ENCODE measurements at regions not wholly inside any gene's neighbourhood (a gene's known extent, or its start where the extent isn't known, plus 50 kb on each side); places are given as distances from the start of the nearest gene placed in this dataset.
A peak's percentile ranks its signal among the peaks of the same experiment; 100 is the strongest.

DNA sequence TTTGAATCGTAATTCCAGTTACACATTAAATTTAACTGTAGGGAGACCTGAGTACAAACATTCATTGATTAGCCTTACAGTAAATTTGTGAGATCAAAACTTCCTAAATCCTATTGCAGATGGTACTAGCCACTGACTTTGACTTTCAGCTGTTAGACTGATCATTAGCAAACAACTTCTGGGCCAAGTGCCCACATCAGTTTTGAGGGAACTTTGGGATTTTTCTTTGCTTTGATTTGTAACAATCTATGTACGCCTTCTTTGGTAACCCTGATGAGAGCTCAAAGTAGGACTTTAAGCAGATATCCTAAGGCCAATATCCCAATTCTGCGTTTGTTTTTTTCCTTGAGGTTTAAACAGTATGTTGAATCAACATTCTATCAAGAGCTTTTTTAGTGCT lies 131.5 kb downstream of the DLEU7 start:
- no peak for DNase-seq (ENCODE audit: low read depth in 2 of 2)

- DNase-seq (ENCODE audit: low read depth in 2 of 2): no peak
Observed at GRCh38 chr13:50712456-50712855, 131.0 kb downstream of the DLEU7 start.

DNA sequence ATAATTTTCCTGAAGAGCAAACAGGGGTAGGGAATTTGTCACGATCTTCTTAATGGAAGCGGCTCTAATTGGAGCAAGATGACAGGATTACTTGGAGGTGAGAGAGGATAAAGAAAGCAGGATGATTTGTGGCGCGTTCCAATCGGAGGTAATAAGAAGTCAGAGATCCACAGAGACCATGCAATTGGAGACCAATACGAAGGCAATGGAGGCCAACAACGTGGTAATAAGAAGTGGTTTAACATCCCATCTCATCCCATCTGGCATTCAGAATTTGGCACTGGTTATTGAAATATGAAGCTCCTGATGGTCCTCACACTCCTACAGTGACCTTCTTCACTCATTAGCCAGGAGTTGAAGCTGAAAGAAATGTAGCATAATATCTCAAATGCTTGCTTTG lies 130.6 kb downstream of the DLEU7 start:
- DNase-seq (ENCODE audit: low read depth in 2 of 2): no peak

GRCh38 chr13:50713523-50714248 lies 129.8 kb downstream of the DLEU7 start:
- DNase-seq (ENCODE audit: low read depth in 2 of 2): peak in 1 of 2 donors; percentile 4

GRCh38 chr13:50714891-50715290 lies 128.6 kb downstream of the DLEU7 start:
- no peak for DNase-seq (ENCODE audit: low read depth in 2 of 2)

- no peak for DNase-seq (ENCODE audit: low read depth in 2 of 2)
Observed at GRCh38 chr13:50715402-50716146, 127.9 kb downstream of the DLEU7 start.

- no peak for DNase-seq (ENCODE audit: low read depth in 2 of 2)
Observed at GRCh38 chr13:50720861-50721671, 122.4 kb downstream of the DLEU7 start.

DNA sequence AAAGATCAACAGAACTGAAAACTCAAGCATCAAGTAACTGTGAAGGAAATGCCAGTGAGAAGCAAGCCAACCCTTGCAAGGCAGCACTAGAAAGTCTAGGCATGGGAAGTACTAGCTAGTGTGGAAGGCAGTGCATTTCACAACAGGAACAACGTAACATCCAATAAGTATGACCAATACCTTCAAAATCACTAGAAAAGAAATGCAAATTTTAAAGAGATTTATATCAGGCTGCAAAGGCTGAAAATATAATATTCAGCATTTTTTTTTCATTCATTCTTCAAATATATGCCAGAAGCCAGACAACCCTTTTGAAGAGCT lies 121.9 kb downstream of the DLEU7 start:
- DNase-seq (ENCODE audit: low read depth in 2 of 2): no peak

DNA sequence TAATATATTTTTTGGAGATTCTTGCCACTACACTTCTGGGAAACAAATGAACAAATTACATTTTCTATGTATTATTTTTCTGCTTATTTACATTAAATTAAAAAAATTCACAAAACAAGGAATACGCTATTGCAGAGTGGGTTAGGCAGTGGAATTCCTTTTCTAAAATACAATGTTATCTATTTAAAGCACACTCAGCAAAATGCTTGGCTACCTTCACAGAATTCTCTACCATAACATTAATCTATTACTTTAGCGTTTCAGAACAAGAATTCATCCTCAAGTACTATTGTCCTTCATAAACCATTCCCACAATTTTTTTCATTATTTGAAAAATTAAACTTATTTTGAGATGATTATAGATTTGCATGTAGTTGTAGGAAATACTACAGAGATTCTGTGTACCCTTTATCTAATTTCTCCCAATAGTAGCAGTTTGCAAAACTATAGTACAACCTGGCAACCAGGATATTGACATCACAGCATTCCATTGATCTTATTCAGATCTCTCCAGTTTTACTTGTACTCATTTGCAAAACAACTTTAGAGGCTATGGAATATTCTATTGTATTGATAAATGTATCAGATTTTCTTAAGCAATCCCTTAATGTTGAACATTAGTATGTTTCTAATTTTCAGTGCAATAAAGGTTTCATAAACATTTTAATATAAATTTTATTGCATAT lies 120.9 kb downstream of the DLEU7 start:
- no peak for DNase-seq (ENCODE audit: low read depth in 2 of 2)

- no peak for DNase-seq (ENCODE audit: low read depth in 2 of 2)
Observed at GRCh38 chr13:50724438-50724837, 119.1 kb downstream of the DLEU7 start.

DNA sequence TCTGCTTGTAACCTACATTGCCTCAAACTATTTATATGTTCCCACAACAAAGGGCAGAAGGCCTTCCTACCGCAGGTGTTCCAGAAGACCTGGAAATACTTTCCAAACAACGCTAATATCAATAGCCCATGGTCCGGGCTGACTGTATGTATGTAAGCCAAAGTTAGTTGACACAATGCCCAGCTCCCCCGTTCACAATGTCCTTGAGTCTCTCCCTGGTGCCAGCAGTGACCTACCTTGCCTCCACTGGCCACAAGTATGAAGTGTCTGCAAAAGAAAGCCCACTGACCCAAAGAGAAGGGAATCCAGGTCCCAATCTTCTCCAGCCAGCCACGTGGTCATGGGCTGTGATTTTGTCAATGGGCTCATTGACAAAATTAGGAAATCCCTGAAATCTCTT lies 118.6 kb downstream of the DLEU7 start:
- no peak for DNase-seq (ENCODE audit: low read depth in 2 of 2)

GRCh38 chr13:50726164-50726563 lies 117.3 kb downstream of the DLEU7 start:
- no peak for DNase-seq (ENCODE audit: low read depth in 2 of 2)

DNA sequence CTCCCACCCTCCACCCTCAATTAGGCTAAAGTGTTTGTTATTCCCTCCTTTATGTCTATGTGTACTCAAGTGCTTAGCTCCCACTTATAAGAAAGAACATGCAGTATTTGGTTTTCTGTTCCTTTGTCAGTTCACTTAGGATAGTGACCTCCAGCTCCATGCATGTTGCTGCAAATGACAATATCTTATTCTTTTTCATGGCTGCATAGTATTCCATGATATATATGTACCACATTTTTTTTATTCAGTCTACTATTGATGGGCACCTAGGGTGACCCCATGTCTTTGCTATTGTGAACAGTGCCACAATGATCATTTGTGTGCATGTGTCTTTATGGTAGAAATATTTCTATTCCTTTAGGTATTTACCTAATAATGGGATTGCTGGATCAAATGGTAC lies 114.3 kb downstream of the DLEU7 start:
- DNase-seq (ENCODE audit: low read depth in 2 of 2): no peak

DNA sequence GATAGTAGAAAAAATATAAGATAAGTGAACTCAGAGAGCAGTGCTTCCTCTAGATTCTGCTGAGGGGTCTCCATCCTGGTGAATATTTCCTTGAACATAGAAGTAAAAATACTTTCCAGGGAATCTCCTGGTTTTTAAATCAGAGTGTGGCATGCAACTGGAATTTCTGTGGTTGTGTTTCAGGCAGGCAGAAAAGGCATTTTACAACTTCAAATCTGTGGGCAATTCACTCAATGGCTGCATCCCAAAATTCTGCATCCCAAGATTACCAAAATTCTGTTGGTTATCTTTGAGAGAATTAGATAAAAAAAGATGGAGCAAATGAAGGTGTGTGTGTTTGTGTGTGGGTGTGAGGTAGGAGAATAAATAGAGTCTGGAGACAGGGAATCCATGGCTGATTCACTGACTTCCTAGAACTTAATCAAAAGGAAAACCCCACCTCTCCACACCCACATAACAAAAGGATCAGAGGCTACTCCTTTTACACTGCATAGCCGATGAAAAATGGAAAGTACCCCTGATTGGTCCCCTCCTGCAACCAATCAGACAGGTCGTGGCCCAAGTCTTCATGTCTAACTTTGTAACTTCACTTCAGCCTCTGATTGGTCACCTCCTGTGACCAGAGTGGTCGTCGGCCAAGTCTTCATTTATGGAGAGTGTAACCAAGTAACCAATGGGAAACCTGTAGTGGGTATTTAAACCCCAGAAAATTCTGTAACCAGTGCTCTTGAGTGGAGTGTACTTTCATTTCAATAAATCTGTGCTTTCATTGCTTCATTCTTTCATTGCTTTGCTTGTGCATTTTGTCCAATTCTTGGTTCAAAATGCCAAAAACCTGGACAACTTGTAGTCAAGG lies 112.8 kb downstream of the DLEU7 start:
- no peak for DNase-seq (ENCODE audit: low read depth in 2 of 2)

- no peak for DNase-seq (ENCODE audit: low read depth in 2 of 2)
Observed at GRCh38 chr13:50731400-50731799, 112.1 kb downstream of the DLEU7 start.

GRCh38 chr13:50732712-50733111 lies 110.8 kb downstream of the DLEU7 start:
- DNase-seq (ENCODE audit: low read depth in 2 of 2): no peak

DNA sequence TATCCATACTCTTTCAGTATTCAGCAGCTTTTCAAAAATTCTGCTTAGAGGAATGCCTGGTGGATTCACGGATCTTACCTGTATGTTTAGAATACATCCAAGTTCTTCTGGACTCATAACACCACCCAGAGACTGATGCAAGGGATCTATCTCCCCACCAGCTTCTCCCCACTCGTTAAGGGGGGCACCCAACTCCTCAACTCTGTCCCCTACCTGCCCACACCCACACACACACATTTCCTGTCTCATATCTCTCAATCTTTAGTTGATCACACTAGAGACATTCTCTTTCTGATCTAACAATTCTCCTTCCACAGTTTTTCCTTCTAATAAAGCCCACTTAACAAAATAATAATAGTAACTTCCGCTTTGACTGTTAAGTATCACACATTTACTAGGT lies 110.1 kb downstream of the DLEU7 start:
- DNase-seq (ENCODE audit: low read depth in 2 of 2): no peak

DNA sequence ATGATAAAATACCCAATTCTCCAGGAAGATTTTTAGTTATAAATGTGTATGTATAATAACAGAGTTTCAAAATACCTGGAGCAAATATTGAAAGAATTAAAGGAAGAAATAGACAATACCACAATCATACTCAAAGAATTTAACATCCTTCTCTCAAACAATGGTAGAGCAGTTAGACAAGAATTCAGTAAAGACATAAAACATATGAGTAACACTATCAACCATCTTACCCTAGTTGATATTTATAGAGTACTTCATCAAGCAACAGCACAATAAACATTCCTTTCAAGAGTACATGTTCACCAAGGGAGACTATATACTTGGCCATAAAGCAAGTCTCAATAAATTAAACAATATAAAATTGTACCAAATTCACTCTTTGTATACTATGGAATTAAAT lies 108.4 kb downstream of the DLEU7 start:
- no peak for DNase-seq (ENCODE audit: low read depth in 2 of 2)

DNA sequence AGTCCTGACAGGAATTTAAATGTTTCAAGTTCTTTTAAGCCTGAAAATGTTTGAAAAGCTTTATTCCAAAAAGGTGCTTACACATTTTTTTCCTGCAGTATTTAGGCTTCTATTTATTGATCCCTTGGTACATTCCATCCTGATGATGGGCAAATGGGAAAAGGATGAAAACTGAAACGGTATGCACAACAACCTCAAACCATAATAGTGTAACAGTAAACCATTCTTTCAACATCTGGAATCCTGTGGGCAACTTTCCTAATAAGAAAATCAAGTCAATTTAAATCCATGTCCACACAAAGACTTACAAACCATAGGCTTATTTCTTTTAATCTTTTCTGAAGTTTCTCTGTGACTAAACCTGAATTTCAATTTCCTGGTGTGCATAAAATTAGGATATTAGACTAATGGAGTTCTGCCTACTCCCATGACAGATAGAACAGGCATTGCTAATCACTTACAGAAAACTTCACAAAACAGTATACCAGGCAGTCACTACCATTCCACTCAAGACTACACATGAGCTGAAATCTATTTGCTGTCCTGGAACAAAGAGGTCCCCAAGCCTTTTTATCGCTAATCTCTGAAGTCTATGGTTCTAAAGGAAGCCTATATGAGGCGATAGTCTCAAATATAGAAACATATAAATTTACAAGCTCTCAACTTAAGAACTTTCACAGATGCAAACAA lies 103.3 kb downstream of the DLEU7 start:
- no peak for DNase-seq (ENCODE audit: low read depth in 2 of 2)

- no peak for DNase-seq (ENCODE audit: low read depth in 2 of 2)
Observed at GRCh38 chr13:50742353-50742752, 101.1 kb downstream of the DLEU7 start.

GRCh38 chr13:50742968-50743367 lies 100.5 kb downstream of the DLEU7 start:
- DNase-seq (ENCODE audit: low read depth in 2 of 2): no peak

Measured in activated CD8-positive, alpha-beta memory T cell treated with anti-CD3 and anti-CD28 coated beads for 4 hours (primary cell).